ENCODE measurements at regions not wholly inside any gene's neighbourhood (a gene's known extent, or its start where the extent isn't known, plus 50 kb on each side); places are given as distances from the start of the nearest gene placed in this dataset.
A peak's percentile ranks its signal among the peaks of the same experiment; 100 is the strongest.

DNA sequence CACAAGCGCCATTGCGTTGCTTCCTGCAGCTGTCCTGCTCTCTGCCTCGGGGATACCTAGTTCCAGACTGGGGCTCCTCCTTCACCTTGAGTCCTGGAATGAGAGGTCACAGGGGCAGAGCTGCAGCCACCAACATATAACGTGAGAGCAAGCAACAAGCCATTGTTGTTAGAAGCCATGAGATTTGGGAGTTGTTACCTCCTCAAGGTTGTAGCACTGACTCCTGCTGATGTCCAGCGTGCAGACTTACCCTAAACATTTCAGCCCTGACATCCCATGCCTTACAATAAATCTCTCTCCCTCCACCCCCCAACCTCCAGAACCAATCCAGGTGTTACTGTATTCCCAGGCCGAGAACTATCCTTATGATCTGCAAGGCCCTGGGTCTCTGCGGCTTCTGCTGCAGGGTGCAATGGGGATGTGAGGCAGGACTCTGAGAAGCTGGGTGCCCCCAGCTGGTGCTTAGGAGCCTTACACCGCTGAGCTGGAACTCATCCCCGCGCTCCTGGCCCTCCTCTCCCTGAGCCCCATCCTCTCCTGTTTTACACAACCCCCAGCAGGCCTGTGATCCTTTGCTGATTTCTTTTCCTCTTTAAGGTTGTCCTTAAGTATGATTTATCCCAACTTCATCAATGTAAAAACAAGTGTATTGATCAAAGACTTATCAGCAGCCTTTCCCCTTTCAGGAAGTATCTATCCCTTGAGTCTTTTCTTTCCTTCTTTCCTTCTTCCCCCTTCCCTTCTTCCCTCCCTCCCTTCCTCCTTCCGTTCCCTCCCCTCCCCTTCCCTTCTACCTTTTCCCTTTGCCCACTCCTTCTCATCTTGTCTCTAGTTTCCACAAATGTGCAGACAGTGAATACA is 84.2 kb upstream of the ABHD2 start (continued):
- TF ChIP-seq RCOR1 (IDR thresholded peaks at IDR 0.05; ENCODE audit: borderline replicate concordance in 1 of 2, low read depth in 2 of 2, low read length in 2 of 2), result peak in 1 of 2 experiments; percentile 71; a peak in 1 of 4 replicates
- no peak for TF ChIP-seq PTBP1 (IDR thresholded peaks at IDR 0.05; ENCODE audit: low read depth, low read length)
- no peak for TF ChIP-seq POLR2AphosphoS5 (IDR thresholded peaks at IDR 0.05; ENCODE audit: control insufficient read depth, insufficient read depth, low read depth, low read length)
- peak; percentile 25; the same call in 1 of the 2 replicates for TF ChIP-seq ESRRA (IDR thresholded peaks at IDR 0.05; ENCODE audit: borderline replicate concordance, low read depth)
- TF ChIP-seq TOE1 (IDR thresholded peaks at IDR 0.05; ENCODE audit: borderline replicate concordance), result 0 out of 2 replicates have a peak, but pooled peaks have one; percentile 22
- TF ChIP-seq TOE1 (CRISPR knock-in tag; IDR thresholded peaks at IDR 0.05; ENCODE audit: borderline replicate concordance, low read depth), result no peak
- TF ChIP-seq ZBTB33 (CRISPR knock-in tag; IDR thresholded peaks at IDR 0.05), result peak; percentile 54; the same call in 1 of the 2 replicates
- TF ChIP-seq ID3 (CRISPR knock-in tag; IDR thresholded peaks at IDR 0.05), result no peak
- TF ChIP-seq ID3 (tag; IDR thresholded peaks at IDR 0.05), result 0 out of 2 replicates have a peak, but pooled peaks have one; percentile 23
- TF ChIP-seq CTBP1 (IDR thresholded peaks at IDR 0.05; ENCODE audit: borderline replicate concordance), result 0 out of 2 replicates have a peak, but pooled peaks have one; percentile 38
- TF ChIP-seq BHLHE40 (IDR thresholded peaks at IDR 0.05; ENCODE audit: low read length), result no peak; the same call in 1 of the 2 replicates
- TF ChIP-seq, protein P1, sequence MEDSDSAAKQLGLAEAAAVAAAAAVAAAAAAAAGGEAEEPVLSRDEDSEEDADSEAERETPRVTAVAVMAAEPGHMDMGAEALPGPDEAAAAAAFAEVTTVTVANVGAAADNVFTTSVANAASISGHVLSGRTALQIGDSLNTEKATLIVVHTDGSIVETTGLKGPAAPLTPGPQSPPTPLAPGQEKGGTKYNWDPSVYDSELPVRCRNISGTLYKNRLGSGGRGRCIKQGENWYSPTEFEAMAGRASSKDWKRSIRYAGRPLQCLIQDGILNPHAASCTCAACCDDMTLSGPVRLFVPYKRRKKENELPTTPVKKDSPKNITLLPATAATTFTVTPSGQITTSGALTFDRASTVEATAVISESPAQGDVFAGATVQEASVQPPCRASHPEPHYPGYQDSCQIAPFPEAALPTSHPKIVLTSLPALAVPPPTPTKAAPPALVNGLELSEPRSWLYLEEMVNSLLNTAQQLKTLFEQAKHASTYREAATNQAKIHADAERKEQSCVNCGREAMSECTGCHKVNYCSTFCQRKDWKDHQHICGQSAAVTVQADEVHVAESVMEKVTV (CRISPR knock-in tag; IDR thresholded peaks at IDR 0.05), result peak; percentile 86
- 0 out of 2 replicates have a peak, but pooled peaks have one; percentile 5 for TF ChIP-seq THRB (CRISPR knock-in tag; conservative IDR thresholded peaks at IDR 0.05)
- 0 out of 2 replicates have a peak, but pooled peaks have one; percentile 48 for TF ChIP-seq SMC3 (conservative IDR thresholded peaks at IDR 0.05; ENCODE audit: insufficient read depth, low read depth, low read length)
- peak; percentile 52; the same call in 1 of the 2 replicates for TF ChIP-seq CC2D1A (IDR thresholded peaks at IDR 0.05)
- no peak for TF ChIP-seq SMAD2 (IDR thresholded peaks at IDR 0.05; ENCODE audit: low read depth, low read length)
- no peak for TF ChIP-seq YBX1 (IDR thresholded peaks at IDR 0.05)

Measured in K562 (cell line).